A673 (cell line): ENCODE measurements at regions not wholly inside any gene's neighbourhood (a gene's known extent, or its start where the extent isn't known, plus 50 kb on each side); places are given as distances from the start of the nearest gene placed in this dataset.

ENCODE experiments used
- EZH2 ChIP-seq: fragments of 200-600 bp; sonication (generic); IDR thresholded peaks from 2 replicates; pipeline ENCODE4 v1.6.1; 2017; ENCODE audit warnings: borderline replicate concordance, low read depth, mild to moderate bottlenecking, mixed read lengths, antibody characterized with exemption, low read length; ENCODE audit not compliant: poor library complexity, severe bottlenecking
- TF ChIP-seq, protein P1 (sequence below): fragments of 300-800, 200-600 bp; sonication (generic); conservative IDR thresholded peaks from 2 replicates; pipeline ENCODE4 v1.5.1; 2017; ENCODE audit warnings: low read depth, mild to moderate bottlenecking, antibody characterized with exemption, low read length, moderate library complexity, mixed read lengths

DNA sequence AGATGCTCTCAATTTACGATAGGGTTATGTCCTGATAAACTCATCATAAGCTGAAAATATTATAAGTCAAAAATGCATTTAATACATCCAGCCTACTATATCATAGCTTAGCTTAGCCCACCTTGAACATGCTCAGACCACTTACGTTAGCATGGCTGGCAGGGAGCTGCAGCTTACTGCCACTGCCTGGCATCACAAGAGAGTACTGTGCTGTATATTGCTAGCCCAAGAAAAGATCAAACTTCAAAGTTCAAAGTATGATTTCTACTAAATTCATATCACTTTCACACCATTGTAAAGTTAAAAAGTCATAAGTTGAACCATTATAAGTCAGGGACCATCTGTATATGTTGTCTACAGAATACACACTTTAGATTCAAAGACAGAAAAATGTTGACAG lies 91.6 kb downstream of the HYCC1 start:
- TF ChIP-seq, protein P1, sequence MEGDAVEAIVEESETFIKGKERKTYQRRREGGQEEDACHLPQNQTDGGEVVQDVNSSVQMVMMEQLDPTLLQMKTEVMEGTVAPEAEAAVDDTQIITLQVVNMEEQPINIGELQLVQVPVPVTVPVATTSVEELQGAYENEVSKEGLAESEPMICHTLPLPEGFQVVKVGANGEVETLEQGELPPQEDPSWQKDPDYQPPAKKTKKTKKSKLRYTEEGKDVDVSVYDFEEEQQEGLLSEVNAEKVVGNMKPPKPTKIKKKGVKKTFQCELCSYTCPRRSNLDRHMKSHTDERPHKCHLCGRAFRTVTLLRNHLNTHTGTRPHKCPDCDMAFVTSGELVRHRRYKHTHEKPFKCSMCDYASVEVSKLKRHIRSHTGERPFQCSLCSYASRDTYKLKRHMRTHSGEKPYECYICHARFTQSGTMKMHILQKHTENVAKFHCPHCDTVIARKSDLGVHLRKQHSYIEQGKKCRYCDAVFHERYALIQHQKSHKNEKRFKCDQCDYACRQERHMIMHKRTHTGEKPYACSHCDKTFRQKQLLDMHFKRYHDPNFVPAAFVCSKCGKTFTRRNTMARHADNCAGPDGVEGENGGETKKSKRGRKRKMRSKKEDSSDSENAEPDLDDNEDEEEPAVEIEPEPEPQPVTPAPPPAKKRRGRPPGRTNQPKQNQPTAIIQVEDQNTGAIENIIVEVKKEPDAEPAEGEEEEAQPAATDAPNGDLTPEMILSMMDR, result no peak
- no peak for TF ChIP-seq EZH2
